ENCODE measurements at regions not wholly inside any gene's neighbourhood (a gene's known extent, or its start where the extent isn't known, plus 50 kb on each side); places are given as distances from the start of the nearest gene placed in this dataset.

DNA sequence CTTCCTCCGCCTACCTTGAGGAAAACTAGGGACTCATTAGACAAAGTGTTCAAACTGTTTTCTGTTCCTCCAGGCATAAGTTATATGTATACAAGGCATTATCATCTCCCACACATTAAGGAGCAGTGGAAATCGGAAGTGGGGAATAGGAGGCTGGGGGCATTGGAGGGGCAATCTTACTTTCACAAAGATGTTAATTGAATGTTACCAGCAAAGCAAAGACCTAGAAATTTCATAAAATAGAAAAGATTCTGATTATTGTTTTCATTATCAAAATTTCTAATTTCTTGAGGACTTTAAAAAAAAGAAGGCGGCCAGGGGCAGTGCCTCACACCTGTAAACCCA, 501.7 kb upstream of the JARID2 start:
- H3K4me1 ChIP-seq (ENCODE audit: insufficient read depth, low read length), result no peaks in the 10 kb centered on the region
- no peak overlapping the region for H3T11ph ChIP-seq (ENCODE audit: low read length)
- no peaks in the 10 kb centered on the region for H3K9me3 Mint-ChIP-seq
- H2BK12ac ChIP-seq (ENCODE audit: insufficient read length, low read depth, low read length), result no peak overlapping the region
- H3K27me3 ChIP-seq (ENCODE audit: insufficient read depth, low read length), result no peaks in the 10 kb centered on the region
- WGBS (ENCODE audit: extremely low coverage, insufficient read length, low lambda C conversion rate), result no CpG with 5 or more reads among the region's 3 CpGs
- no peak overlapping the region for H4K91ac ChIP-seq (ENCODE audit: insufficient read length, low read depth, low read length)
- no peak overlapping the region for H3K9ac ChIP-seq (ENCODE audit: extremely low read depth, insufficient read length, low read length)
- H3K27ac Mint-ChIP-seq, result no peak overlapping the region
- H2BK15ac ChIP-seq (ENCODE audit: low read depth, low read length), result no peak overlapping the region
- H3K4me3 Mint-ChIP-seq, result no peak overlapping the region
- no peak overlapping the region for H2BK20ac ChIP-seq (ENCODE audit: low read depth, low read length, poor library complexity, severe bottlenecking)
- H3K79me2 ChIP-seq (ENCODE audit: insufficient read depth, low read length), result no peaks in the 10 kb centered on the region
- no peaks in the 10 kb centered on the region for H3K79me1 ChIP-seq (ENCODE audit: insufficient read depth, low read depth, low read length, poor library complexity, severe bottlenecking)
- DNase-seq, result no peak
- H2AK5ac ChIP-seq (ENCODE audit: insufficient read length, low read length), result no peak overlapping the region
- no peak overlapping the region for H3K27ac ChIP-seq (ENCODE audit: insufficient read length, low read depth, low read length)
- H3K18ac ChIP-seq (ENCODE audit: insufficient read length, low read depth, low read length), result no peak overlapping the region
- H3K14ac ChIP-seq (ENCODE audit: insufficient read depth, low read length), result no peak overlapping the region
- TF ChIP-seq, protein P1, sequence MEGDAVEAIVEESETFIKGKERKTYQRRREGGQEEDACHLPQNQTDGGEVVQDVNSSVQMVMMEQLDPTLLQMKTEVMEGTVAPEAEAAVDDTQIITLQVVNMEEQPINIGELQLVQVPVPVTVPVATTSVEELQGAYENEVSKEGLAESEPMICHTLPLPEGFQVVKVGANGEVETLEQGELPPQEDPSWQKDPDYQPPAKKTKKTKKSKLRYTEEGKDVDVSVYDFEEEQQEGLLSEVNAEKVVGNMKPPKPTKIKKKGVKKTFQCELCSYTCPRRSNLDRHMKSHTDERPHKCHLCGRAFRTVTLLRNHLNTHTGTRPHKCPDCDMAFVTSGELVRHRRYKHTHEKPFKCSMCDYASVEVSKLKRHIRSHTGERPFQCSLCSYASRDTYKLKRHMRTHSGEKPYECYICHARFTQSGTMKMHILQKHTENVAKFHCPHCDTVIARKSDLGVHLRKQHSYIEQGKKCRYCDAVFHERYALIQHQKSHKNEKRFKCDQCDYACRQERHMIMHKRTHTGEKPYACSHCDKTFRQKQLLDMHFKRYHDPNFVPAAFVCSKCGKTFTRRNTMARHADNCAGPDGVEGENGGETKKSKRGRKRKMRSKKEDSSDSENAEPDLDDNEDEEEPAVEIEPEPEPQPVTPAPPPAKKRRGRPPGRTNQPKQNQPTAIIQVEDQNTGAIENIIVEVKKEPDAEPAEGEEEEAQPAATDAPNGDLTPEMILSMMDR (conservative IDR thresholded peaks at IDR 0.05), result no peak
- no peaks in the 10 kb centered on the region for H3K23me2 ChIP-seq (ENCODE audit: insufficient read length, low read depth, low read length, poor library complexity, severe bottlenecking)
- H3K4me1 Mint-ChIP-seq, result peaks cover 0 to 2% of the 10 kb centered on the region in 2 experiments; a peak in 2 of 4 replicates
- no peaks in the 10 kb centered on the region for H4K20me1 ChIP-seq (ENCODE audit: control insufficient read depth, insufficient read depth, insufficient read length)
- H3K27me3 Mint-ChIP-seq (ENCODE audit: low read depth), result no peaks in the 10 kb centered on the region
- H3K4ac ChIP-seq (ENCODE audit: low read depth, low read length), result no peak overlapping the region
- no peak overlapping the region for H2BK120ac ChIP-seq (ENCODE audit: low read depth, low read length, poor library complexity, severe bottlenecking)
- no peak overlapping the region for H2BK5ac ChIP-seq (ENCODE audit: insufficient read length, low read length)
- H4K8ac ChIP-seq (replicated peaks; ENCODE audit: insufficient read length, low read depth, low read length), result no peak overlapping the region
- no peaks in the 10 kb centered on the region for H3K9me3 ChIP-seq (ENCODE audit: control insufficient read depth, low read depth, low read length)
- H3K4me2 ChIP-seq (ENCODE audit: insufficient read depth, insufficient read length, low read length), result no peak overlapping the region
- H3K23ac ChIP-seq (ENCODE audit: insufficient read length, low read depth, low read length), result no peak overlapping the region
- H3K36me3 Mint-ChIP-seq (ENCODE audit: insufficient read depth in 1 of 3, low read depth in 3 of 3), result peaks cover 0 to 5% (median 0%) of the 10 kb centered on the region in 3 experiments; a peak in 3 of 7 replicates
- H2AFZ ChIP-seq (ENCODE audit: low read length), result no peak overlapping the region
- no peak overlapping the region for H3K56ac ChIP-seq (ENCODE audit: insufficient read length, low read depth, low read length)
- H4K5ac ChIP-seq (ENCODE audit: insufficient read length, low read depth, low read length), result no peak overlapping the region
